Karpas-422 (cell line): ENCODE measurements at regions not wholly inside any gene's neighbourhood (a gene's known extent, or its start where the extent isn't known, plus 50 kb on each side); places are given as distances from the start of the nearest gene placed in this dataset.

Experiments
- DNase-seq: peaks from one replicate; pipeline ENCODE4 v3.0.0-alpha.2; 2015
- H2AFZ ChIP-seq: fragments of 200-600 bp; sonication (generic); 2 replicates; pipeline ENCODE4 v1.6.1; 2014; ENCODE audit warnings: antibody characterized with exemption, low read length, mixed read lengths
- H3K27ac ChIP-seq: fragments of 200-600 bp; sonication (generic); 2 replicates; pipeline ENCODE4 v1.5.1; 2014; ENCODE audit warnings: mild to moderate bottlenecking, low read length, moderate library complexity
- H3K27me3 ChIP-seq: fragments of 200-600 bp; sonication (generic); 2 replicates; pipeline ENCODE4 v1.6.1; 2014; ENCODE audit warnings: low read length, mixed read lengths
- H3K36me3 ChIP-seq: fragments of 200-600 bp; sonication (generic); 2 replicates; pipeline ENCODE4 v1.6.1; 2014; ENCODE audit warnings: low read length, mixed read lengths; ENCODE audit not compliant: insufficient read depth
- H3K4me1 ChIP-seq: fragments of 200-600 bp; sonication (generic); 2 replicates; pipeline ENCODE4 v1.6.1; 2014; ENCODE audit warnings: mild to moderate bottlenecking, low read length, mixed read lengths
- H3K4me2 ChIP-seq: fragments of 200-600 bp; sonication (generic); 2 replicates; pipeline ENCODE4 v1.6.1; 2014; ENCODE audit warnings: low read length, low read depth, mild to moderate bottlenecking; ENCODE audit not compliant: poor library complexity, severe bottlenecking
- H3K4me3 ChIP-seq: fragments of 200-600 bp; sonication (generic); 2 replicates; pipeline ENCODE4 v1.5.1; 2014; ENCODE audit warnings: mild to moderate bottlenecking, antibody characterized with exemption, low read length, mixed read lengths
- H3K79me2 ChIP-seq: fragments of 200-600 bp; sonication (generic); 2 replicates; pipeline ENCODE4 v1.6.1; 2014; ENCODE audit warnings: mild to moderate bottlenecking, low read length, mixed read lengths
- H3K9ac ChIP-seq: fragments of 200-600 bp; sonication (generic); 2 replicates; pipeline ENCODE4 v1.6.0; 2014; ENCODE audit warnings: low read length
- H3K9me2 ChIP-seq: fragments of 200-600 bp; sonication (generic), shearing (Covaris generic); replicated peaks from 2 replicates; pipeline ENCODE4 v1.6.0; 2014; ENCODE audit warnings: mild to moderate bottlenecking, low read length, moderate library complexity; ENCODE audit not compliant: insufficient read depth
- H3K9me3 ChIP-seq: fragments of 300-700, 200-600 bp; sonication (generic); 2 replicates; pipeline ENCODE4 v1.6.1; 2014; ENCODE audit warnings: low read length, mixed read lengths
- H4K20me1 ChIP-seq: fragments of 200-600 bp; sonication (generic); 2 replicates; pipeline ENCODE4 v1.6.1; 2014; ENCODE audit warnings: mild to moderate bottlenecking, antibody characterized with exemption, low read length, low read depth; ENCODE audit not compliant: insufficient read depth

DNA sequence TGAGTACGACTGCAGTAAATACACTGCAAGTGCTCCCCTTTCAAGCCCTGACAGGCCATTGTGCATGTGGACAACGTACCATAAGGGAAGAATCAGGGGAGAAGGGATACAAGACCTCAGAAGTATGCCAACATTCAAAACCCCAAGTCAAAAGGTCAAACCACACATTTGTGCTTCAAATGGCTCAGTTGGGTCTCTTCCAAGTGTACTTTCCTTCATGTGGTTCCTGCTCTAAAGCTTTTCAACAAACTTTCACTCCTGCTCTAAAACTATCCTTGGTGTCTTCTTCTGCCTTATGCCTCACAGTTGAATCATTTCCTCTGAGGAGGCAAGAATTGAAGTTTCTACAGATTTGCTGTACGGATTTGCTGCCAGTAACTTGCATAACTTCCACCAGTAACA is 305.7 kb upstream of the SLIT2 start:
- Histone ChIP-seq H4K20me1 (no peaks in the 10 kb centered on the region), H2AFZ (no peak overlapping the region), H3K79me2 (no peaks in the 10 kb centered on the region), H3K4me1 (no peaks in the 10 kb centered on the region), H3K9me2 (no peaks in the 10 kb centered on the region; the same call in 1 of the 2 replicates), H3K4me3 (no peak overlapping the region), H3K4me2 (no peak overlapping the region), H3K9ac (no peak overlapping the region), H3K27me3 (no peaks in the 10 kb centered on the region), H3K9me3 (peaks cover 9% of the 10 kb centered on the region; the same call in 1 of the 2 replicates), H3K27ac (no peak overlapping the region), H3K36me3 (no peaks in the 10 kb centered on the region)
- no peak for DNase-seq

DNA sequence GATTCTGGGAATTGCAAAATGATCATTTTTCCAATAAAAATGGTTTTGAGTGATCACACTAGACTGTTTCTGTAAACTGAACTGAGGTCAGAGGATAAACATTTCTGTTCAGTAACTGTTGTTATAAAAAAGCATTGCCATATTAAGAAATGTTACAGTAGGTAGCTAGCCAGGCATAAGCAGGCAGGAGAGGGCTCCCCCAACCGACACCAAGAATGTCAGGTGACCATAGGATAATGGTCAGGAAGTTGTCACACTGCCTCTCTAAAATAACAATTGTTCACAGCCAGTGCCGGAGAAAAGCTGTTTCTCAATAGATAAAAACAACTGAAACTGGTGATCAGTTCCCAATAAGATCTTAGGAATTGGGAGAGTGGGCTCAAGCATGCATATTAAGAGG is 306.2 kb upstream of the SLIT2 start:
- Histone ChIP-seq H3K27me3 (no peaks in the 10 kb centered on the region), H3K4me3 (no peak overlapping the region), H3K79me2 (no peaks in the 10 kb centered on the region), H3K36me3 (no peaks in the 10 kb centered on the region), H3K27ac (no peak overlapping the region), H3K9me3 (peaks cover 9% of the 10 kb centered on the region; the same call in 1 of the 2 replicates), H2AFZ (no peak overlapping the region), H3K4me2 (no peak overlapping the region), H4K20me1 (no peaks in the 10 kb centered on the region), H3K4me1 (no peaks in the 10 kb centered on the region), H3K9me2 (no peaks in the 10 kb centered on the region; the same call in 1 of the 2 replicates), H3K9ac (no peak overlapping the region)
- no peak for DNase-seq

GRCh38 chr4:19944806-19945205 is 306.9 kb upstream of the SLIT2 start:
- Histone ChIP-seq H3K4me2 (no peak overlapping the region), H3K4me1 (no peaks in the 10 kb centered on the region), H3K27me3 (no peaks in the 10 kb centered on the region), H2AFZ (no peak overlapping the region), H3K4me3 (no peak overlapping the region), H3K79me2 (no peaks in the 10 kb centered on the region), H3K9me3 (peaks cover 11% of the 10 kb centered on the region; the same call in 1 of the 2 replicates), H4K20me1 (no peaks in the 10 kb centered on the region), H3K9me2 (no peaks in the 10 kb centered on the region; the same call in 1 of the 2 replicates), H3K27ac (no peak overlapping the region), H3K36me3 (no peaks in the 10 kb centered on the region), H3K9ac (no peak overlapping the region)
- DNase-seq: no peak

DNA sequence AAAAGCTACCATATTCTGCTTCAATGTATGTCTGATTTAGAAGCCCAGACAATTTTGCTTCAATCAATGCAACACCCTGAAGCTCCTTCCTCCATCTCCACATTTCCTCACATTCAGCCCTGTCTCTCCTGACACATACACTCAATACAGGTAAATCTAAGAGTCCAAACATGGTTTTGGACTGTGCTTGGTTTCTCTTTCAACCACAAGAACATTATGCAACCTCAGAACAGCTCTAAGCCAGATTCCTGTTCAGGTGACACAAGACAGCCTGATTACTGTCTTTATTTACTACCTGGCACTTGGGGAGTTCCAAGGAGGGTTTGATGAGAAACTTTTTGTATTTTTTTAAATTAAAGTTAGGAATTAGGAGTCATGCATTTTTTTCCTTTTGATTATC is 307.5 kb upstream of the SLIT2 start:
- H3K9me3 ChIP-seq: peaks cover 11% of the 10 kb centered on the region; the same call in 1 of the 2 replicates

GRCh38 chr4:19941434-19941833 is 310.3 kb upstream of the SLIT2 start:
- Histone ChIP-seq H3K27me3 (no peaks in the 10 kb centered on the region), H4K20me1 (no peaks in the 10 kb centered on the region), H3K79me2 (no peaks in the 10 kb centered on the region), H3K27ac (no peak overlapping the region), H3K4me2 (no peak overlapping the region), H3K4me3 (no peak overlapping the region), H3K9ac (no peak overlapping the region), H3K9me2 (no peaks in the 10 kb centered on the region), H2AFZ (no peak overlapping the region), H3K9me3 (peaks cover 17% of the 10 kb centered on the region), H3K36me3 (no peaks in the 10 kb centered on the region), H3K4me1 (no peaks in the 10 kb centered on the region)
- no peak for DNase-seq

More for the DNA sequence above, 307.5 kb upstream of the SLIT2 start:
- H3K36me3 ChIP-seq: no peaks in the 10 kb centered on the region
- H3K4me2 ChIP-seq: no peak overlapping the region
- DNase-seq: no peak
- H4K20me1 ChIP-seq: no peaks in the 10 kb centered on the region
- H3K27ac ChIP-seq: no peak overlapping the region
- no peak overlapping the region for H2AFZ ChIP-seq
- H3K27me3 ChIP-seq: no peaks in the 10 kb centered on the region
- no peaks in the 10 kb centered on the region; the same call in 1 of the 2 replicates for H3K9me2 ChIP-seq
- no peak overlapping the region for H3K9ac ChIP-seq
- no peaks in the 10 kb centered on the region for H3K4me1 ChIP-seq
- no peaks in the 10 kb centered on the region for H3K79me2 ChIP-seq
- H3K4me3 ChIP-seq: no peak overlapping the region

- Histone ChIP-seq H3K79me2 (no peaks in the 10 kb centered on the region), H3K9me3 (peaks cover 17% of the 10 kb centered on the region), H2AFZ (no peak overlapping the region), H3K9me2 (no peaks in the 10 kb centered on the region), H3K27ac (no peak overlapping the region), H4K20me1 (no peaks in the 10 kb centered on the region), H3K4me2 (no peak overlapping the region), H3K4me3 (no peak overlapping the region), H3K36me3 (no peaks in the 10 kb centered on the region), H3K27me3 (no peaks in the 10 kb centered on the region), H3K4me1 (no peaks in the 10 kb centered on the region), H3K9ac (no peak overlapping the region)
- DNase-seq: no peak
Observed at GRCh38 chr4:19940861-19941260, 310.8 kb upstream of the SLIT2 start.

- no peaks in the 10 kb centered on the region for H3K36me3 ChIP-seq
- no peaks in the 10 kb centered on the region for H3K4me1 ChIP-seq
- no peaks in the 10 kb centered on the region for H3K79me2 ChIP-seq
- no peak overlapping the region for H3K4me3 ChIP-seq
- H2AFZ ChIP-seq: no peak overlapping the region
- H3K9me2 ChIP-seq: no peaks in the 10 kb centered on the region
- DNase-seq: no peak
- H3K27ac ChIP-seq: no peak overlapping the region
- H3K27me3 ChIP-seq: no peaks in the 10 kb centered on the region
- H3K9ac ChIP-seq: no peak overlapping the region
- peaks cover 13% of the 10 kb centered on the region for H3K9me3 ChIP-seq
- no peaks in the 10 kb centered on the region for H4K20me1 ChIP-seq
- no peak overlapping the region for H3K4me2 ChIP-seq
Observed at GRCh38 chr4:19936476-19936875, 315.2 kb upstream of the SLIT2 start.

GRCh38 chr4:19930742-19931141 is 321.0 kb upstream of the SLIT2 start:
- H3K79me2 ChIP-seq: no peaks in the 10 kb centered on the region
- no peak overlapping the region for H3K4me3 ChIP-seq
- H3K36me3 ChIP-seq: no peaks in the 10 kb centered on the region
- no peaks in the 10 kb centered on the region for H4K20me1 ChIP-seq
- no peaks in the 10 kb centered on the region for H3K9me2 ChIP-seq
- H3K9ac ChIP-seq: no peak overlapping the region
- no peak overlapping the region for H3K4me2 ChIP-seq
- H3K27me3 ChIP-seq: no peaks in the 10 kb centered on the region
- no peak for DNase-seq
- no peaks in the 10 kb centered on the region for H3K4me1 ChIP-seq
- no peak overlapping the region for H2AFZ ChIP-seq
- no peak overlapping the region for H3K27ac ChIP-seq
- H3K9me3 ChIP-seq: peaks cover 10% of the 10 kb centered on the region

GRCh38 chr4:19927381-19927780 is 324.3 kb upstream of the SLIT2 start:
- Histone ChIP-seq H3K9me3 (peaks cover 18% of the 10 kb centered on the region), H3K4me2 (no peak overlapping the region), H4K20me1 (no peaks in the 10 kb centered on the region), H3K9ac (no peak overlapping the region), H3K79me2 (no peaks in the 10 kb centered on the region), H3K36me3 (no peaks in the 10 kb centered on the region), H3K27me3 (no peaks in the 10 kb centered on the region), H3K4me3 (no peak overlapping the region), H2AFZ (no peak overlapping the region), H3K27ac (no peak overlapping the region), H3K4me1 (no peaks in the 10 kb centered on the region), H3K9me2 (no peaks in the 10 kb centered on the region)
- no peak for DNase-seq
